ENCODE measurements at regions not wholly inside any gene's neighbourhood (a gene's known extent, or its start where the extent isn't known, plus 50 kb on each side); places are given as distances from the start of the nearest gene placed in this dataset.

DNA sequence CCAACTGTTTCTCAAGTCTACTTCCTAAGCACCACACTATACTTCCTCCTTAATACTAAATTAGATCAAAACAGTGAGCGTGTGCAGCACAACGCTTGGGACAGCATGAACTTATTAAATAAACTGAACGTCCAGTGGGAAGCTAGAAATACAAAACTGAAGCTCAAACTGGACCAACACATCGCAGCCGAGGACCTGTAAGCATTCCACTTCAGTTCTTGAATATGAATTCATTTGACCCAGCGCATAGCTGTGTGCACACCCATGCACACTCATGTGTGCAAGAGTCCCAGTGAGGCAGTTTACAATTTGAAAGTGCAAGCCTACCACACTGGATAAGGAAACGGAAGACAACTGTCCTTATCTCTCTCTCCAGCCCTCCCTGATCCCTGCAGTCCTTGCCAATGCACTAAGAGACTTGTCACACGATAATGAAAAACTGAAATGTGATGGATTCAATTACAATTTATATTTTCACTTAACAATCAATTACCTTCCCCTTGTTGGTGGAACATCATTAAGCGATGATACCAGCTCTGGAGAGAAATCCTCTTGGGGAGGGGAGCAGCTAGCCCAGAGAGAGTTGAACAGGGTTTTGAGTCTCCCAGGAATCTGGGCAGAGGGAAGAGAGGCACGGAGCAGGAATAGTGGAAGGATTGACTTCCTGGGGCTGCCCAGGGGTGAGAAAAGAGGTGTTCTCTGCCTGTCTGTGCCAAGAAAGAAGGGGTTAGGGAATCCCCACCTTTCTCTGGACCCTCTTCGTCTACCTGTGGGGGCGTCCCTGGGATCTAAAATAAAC is 186.5 kb upstream of the KLHL29 start:
- DNase-seq, result no peak

DNA sequence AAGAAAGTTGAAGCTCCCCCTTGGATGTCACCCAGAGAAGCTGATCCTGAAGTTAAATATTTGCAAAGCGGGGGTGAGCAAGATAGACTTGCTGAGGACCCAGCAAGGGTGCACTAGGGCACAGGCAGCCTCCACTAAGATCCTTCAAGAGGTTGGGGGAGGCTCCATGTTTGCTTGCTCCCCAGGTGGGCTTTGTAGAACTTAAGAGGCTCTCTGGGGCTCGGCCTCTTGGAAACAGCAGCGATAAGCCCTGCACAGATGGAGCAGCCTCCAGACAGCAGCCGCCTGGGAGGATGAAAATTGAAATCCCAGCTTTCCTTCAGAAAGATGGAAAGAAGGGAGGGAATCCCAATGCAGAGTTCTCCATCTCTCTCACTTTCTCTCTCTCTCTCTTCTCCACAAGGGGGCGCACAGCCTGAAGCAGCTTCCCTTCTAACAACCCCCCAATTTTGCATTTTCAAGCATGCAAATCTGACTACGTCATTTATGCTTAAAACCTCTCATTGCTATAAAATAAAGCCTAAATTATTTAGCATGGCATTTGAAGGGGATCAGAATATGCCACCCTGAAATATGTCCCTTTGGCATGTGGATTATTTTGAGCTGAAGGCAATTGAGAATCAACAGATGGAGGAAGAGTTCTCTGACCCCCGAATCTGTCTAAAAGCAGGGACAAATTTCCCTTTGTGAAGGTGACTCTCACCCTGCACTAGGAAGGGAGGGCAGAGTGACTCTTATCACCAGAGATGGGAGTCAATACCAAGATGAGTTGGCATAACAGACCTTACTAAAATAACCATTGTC is 185.7 kb upstream of the KLHL29 start:
- DNase-seq, result peak in 2 of 3 donors; percentile 22 to 38

DNA sequence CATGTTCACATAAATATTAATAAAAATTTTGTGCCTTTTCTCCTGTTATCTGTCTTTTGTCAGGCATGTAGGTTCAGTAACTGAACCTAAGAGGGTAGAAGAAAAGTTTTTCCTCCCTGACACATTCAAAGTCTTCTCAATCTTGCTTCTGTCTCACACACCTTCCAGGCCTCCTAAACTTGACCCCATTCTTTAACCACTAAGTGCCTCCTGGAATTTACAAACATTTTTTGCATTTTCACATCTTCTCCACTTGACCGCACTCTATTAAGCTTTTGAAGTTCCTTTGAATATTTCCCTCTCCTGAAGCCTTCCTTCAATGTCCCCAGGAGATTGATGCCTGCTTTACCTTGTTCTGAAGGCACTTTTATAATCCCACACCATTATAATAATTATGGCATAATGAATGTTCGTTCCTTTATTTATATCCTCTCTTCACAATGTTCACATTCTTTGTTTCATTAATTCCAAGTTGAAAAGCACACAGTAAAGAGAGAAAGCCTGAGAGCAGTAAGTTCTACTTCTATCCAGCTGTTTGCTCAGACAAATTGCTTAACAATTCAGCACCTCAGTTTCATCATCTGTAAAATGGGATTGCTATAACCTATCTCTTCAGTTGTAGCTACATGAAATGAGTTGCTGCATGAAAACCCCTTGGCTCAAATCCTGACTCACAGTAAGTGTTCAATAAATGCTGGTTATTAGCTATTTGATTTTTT is 184.8 kb upstream of the KLHL29 start:
- DNase-seq, result no peak

DNA sequence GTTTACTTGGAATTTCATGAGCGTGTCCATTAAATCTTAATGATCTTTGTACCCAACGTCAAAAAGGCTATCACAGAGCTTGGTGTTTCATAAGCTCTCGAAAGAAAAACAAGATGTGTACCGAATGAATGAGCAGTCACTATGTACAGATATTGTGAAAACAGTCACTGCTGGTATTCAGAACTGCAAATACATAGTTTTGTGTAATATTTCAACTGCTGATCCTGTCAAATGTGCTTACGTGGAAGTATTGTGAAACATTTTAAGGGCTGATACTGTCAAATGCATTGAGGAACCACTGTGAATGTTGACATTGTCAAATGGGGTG is 184.2 kb upstream of the KLHL29 start:
- no peak for DNase-seq

DNA sequence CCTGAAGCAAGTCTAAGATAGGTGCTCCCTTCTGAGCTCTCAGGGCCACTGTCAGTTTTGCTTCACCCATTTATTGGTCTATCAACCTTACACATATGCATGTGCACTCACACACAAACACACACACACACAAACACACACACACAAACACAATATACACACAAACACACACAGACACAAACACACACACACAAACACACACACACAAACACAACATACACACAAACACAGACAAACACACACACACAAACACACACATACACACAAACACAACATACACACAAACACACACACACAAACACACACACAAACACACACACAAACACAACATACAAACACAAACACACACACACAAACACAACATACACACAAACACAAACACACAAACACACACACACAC is 181.6 kb upstream of the KLHL29 start:
- no peak for DNase-seq

DNA sequence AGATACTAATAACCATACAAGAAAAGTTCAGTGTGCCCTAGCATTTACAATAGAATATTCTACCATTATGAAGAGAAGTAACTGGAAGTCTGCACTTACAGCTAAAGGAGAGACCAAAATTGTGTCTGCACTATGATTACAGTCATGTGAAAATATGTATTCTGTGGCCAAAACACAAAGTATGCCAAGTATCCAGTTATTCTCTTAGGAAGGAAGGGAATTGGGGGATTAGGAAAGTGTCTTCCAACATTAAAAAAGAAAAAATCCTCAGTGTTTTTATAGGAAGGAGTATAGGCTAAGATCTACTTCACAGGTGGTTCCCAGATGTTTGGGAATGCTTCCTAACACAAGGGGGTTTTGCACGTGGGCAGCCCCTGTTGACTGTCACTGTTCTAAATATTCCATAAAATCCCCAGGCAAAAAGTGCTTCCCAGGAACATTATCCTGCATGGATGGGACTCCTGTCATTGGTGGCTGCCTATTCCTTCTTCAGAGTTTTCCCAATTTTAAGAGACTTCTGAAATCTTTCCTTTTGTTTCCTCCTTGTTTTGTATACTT is 180.2 kb upstream of the KLHL29 start:
- DNase-seq, result no peak

DNA sequence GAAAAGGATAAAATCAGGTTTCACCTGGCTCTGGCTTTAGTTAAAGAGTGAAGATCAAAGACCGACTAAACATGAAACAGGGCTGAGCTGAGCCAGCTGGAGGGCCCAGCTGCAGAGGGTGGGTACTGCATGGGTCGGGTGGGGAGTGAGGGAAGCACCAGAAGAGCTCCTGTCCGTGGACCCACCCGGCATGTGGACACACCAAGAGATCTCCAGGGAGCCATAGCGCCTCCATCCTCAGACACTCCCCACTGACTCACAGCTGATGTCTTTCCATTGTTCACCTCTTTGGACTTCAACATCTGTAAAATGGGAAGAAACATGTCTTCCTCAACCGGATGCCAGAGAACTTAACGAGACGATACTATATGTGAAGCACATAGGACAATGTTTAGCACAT is 178.3 kb upstream of the KLHL29 start:
- no peak for DNase-seq

DNA sequence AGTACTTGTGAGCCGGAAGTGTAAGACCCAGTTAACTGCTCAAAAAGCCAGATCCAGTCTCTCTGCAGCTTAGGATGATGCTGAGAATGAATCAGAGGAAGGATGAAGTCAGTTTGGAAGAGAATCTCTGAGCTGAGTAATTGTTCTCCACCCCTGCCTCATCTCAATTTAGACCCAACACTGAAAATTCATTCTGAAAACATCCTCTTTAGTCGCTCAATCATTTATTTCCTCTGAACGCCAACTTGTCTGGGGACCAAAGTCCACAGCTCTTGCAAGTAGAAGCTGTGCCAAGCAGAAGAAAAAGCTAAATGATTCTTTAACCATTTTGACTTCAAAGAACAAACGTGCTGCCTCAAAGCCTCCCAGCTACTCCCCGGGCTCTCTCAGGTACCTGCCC is 177.1 kb upstream of the KLHL29 start:
- DNase-seq, result no peak

DNA sequence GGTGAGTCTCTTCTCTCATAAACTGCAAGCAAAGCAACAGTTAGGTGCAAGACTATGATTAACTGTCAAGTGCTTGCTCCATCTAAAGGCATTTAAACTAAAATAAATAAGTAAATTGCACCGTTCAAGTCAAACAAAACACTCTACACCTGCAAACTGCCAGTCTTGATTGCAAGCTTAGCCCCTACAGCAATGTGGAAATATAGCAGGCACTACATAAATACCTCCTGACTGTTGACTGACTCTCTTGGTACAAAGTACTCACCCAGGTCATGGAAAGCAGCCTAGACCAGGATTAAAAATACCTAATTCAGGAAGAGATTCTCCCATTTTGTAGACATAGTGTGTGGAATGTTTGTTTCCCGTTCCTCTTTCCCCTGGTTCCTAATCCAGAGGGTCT is 176.6 kb upstream of the KLHL29 start:
- DNase-seq, result no peak

DNA sequence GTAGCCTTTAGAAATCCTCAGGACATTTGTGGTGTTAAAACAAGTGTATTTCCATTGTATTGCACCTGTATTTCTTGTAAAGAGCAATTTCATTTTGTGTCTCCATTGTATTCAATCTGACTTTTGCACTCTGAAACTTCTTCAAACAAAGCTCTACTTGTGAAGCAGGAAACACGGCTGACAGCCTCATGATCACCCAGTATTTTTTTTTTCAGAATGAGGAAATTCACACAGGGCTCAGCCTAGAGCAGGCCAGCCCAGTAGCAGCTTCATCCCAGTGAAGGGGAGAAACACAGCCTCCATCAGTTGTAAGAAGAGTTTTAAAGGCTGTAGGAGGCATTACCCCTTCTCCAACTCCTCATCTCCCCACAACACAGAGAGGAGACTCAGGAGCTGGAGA is 175.9 kb upstream of the KLHL29 start:
- no peak for DNase-seq

DNA sequence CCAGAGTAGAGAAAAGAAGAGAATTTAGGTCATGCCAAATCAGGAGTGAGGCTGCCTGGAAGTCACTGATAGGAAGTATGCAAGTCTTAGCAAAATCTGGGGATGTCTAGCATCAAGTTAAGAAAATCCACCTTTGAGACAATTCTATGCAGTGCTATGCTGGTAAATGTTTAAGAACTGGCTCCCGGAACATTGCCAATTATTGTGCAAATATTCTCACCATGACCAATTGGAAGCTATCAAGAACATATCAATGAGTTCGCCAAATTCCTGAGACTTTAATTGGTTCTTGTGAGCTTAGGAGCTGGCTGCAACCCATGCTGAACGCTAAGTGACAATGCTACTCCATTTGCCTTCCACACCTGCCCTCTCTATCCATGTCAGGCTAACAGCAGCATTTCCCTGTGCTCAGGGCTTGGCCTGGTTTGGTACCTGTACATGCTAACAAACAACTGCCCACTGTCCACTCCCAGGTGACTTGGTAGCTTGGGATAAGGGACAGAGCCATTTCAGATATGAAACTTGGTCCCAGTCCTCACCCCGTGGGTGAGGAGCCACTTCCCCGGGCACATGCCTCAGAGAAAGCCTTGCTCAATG is 172.9 kb upstream of the KLHL29 start:
- no peak for DNase-seq

DNA sequence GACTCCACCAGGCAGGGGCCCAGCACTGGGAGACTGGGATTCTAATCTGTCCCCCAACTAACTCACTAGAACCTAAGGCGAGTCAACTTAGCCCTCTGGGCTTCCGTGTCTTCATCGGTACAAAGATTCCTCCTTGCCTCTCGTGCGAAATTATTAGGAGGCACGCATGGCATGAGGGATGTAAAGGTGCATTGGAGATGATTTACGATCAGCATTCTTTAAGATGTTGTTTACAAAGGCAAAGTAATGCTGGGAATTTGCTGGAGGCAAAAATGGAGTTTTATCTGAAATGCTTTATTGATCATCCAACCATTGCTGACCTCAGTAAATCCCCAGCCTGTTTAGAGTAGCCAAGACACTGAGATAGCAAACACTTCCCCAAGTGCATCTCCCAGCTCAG is 171.8 kb upstream of the KLHL29 start:
- no peak for DNase-seq

DNA sequence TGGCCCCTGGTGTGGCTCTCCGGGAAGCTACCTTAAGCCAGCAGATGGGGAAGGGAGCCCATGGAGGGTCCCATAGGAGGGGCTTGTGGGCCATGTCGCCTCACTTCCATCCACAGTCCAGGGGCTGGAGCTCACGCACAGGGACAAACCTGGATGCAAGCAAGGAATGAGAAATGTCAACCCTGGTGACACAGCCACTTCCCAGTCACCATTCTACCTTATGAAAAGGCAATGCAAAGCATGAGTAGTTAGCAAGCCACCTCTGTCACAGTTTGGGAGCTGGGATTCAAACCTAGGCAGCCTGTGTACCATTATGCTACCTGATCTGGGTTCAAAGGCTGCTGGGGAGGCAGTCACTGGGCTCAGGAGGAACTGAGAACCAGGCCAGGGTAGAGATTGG is 170.0 kb upstream of the KLHL29 start:
- no peak for DNase-seq

DNA sequence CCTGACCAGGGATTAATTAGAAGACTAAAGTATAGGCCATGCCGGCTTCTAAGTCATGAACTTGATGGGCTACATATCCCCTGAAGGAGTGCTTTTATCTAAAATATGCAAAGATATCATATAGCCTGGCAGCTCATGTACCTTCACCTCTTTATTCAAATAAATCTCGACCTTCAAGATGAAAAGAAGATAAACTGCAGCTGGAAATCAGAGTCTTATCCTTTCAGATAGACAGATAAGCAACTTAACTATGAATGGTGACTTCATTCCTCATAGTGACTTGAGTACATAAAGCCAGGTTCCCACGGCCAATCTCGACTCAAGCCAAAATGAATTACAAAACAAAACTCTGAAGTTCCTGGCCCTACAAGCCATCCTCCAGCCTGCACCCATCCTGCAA is 165.3 kb upstream of the KLHL29 start:
- DNase-seq, result no peak

DNA sequence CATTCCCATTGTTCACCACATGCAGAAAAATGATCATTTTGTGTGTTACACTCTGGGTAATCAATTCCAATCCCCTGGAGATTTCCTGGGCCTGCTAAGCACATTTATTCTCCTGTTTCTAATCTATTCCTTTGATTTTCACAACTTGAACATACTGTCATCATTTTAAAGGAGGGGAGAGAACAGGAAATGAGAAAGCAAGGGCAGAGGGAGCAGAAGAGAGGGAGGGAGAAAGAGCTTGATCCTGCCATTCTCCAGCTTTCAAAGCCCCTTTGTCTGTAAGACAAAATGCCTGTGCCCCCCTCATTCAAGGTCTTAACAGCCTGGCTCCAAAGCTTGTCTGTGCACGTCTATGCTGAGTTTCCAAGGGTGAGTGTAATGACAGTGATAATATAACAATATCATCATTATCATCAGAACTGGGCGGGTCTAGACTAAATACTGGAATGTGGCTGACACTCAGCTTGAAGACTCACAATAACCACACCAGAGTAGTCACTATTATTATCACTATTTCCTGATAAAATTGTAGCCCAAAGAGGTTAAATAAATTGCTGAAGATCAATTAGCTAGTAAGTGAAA is 164.4 kb upstream of the KLHL29 start:
- no peak for DNase-seq

DNA sequence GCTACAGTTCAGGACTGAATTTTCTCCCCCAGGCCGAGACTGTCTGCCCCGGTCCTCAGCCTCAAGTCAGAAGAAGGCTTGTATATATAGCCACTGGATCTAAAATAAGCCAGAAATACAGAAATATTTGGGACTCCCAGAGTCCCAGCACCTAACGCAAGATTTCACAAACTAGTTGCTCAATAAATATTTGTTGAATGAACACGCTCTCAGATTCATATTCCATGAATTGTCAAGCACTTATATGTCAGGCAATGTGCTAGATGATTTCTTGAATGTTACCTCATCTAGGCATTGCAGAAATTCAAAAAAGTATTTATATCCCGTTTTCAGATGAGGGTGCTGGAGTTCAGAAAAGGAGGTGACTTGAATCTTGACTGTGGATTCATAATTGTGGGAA is 163.7 kb upstream of the KLHL29 start:
- no peak for DNase-seq

DNA sequence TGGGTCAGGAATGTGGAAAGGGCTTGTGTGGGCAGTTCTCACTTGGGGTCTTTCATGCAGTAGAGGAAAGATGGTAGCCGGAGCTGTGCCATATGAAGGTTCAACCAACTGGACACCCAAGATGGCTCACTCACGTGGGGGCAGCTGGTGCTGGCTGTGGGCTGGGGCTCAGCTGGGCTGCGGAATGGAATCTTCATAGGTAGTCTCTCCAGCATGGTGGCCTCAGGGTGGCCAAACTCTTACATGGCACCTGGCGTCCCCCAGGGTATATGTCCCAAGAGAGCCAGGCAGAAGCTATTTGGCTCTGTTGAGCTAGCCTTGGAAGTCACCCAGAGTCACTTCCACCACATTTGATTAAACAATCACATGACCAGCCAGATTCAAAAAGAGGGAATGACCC is 163.1 kb upstream of the KLHL29 start:
- DNase-seq, result no peak

DNA sequence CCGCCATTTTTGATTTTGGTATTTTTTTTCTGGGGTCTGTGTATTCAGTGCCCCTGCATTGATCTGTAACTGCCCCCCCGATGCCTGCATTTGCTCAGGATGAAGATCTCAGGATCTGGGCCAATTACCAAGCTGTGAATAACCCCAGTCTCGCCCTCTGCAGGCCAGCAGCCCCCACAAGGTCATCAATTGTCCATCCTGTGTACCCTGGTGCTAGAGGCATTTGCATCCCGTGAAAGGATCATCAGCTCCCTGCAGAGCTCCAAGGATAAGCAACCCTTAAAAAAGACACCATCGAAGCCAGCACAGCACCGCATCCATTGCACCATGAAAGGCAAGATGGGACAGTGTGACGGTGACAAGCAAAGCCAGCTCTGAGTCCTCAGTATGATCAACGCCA is 154.1 kb upstream of the KLHL29 start:
- no peak for DNase-seq

DNA sequence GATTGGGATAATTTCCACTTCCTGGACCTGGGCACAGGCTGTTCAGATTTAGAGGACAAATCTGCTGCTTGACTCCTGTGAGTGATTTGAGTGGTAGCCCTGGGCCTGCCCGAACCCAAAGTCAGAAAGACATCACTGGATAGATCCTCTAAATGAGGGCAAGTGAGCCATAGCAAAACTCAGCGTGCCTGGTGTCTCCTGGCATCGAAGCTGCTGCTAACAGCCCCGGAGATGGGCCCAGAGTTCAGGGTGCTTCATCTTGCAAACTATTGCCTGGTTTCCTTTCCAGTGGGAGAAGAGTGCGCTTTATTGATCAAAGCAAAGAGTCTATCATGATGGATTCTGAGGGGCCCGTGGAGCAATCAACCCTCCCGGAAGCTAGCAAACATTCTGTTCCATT is 153.1 kb upstream of the KLHL29 start:
- DNase-seq, result no peak

DNA sequence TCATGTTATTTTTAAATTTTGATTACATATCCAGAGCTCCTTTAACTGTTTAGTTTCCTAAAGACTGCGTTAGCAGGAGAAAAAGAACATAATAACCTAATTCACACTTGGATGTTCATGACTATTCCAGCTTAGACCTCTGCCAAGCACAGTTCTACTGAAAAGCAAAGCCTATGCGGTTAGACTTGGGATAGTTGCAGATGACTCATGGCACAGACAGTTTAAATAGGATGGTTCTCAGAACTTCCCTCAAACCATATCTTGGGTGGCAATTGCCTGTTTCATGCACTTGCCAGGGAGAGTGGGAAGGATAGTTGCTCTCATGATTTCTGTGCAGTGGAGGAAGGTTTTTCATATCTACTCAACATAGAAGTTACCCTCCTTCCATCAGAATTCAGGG is 149.7 kb upstream of the KLHL29 start:
- no peak for DNase-seq

DNA sequence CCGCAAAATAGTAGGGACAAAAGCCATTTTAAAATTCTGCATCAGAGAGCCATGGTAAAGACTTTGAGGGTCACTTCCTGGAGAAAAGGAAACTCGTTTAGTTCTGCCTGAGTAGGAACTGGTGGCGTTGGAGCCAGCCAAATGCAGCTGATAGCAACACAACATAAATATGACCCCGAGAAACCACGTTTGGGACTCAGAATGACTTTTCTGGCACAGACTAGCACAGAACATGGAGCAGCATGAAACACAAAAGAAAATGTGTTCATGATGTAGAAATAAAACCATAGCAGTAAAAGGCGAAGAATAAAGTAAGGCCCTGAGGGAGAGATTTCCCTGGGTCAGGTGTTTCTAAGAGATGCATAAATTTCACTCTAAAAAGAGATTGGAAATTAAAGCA is 149.2 kb upstream of the KLHL29 start:
- DNase-seq, result no peak

DNA sequence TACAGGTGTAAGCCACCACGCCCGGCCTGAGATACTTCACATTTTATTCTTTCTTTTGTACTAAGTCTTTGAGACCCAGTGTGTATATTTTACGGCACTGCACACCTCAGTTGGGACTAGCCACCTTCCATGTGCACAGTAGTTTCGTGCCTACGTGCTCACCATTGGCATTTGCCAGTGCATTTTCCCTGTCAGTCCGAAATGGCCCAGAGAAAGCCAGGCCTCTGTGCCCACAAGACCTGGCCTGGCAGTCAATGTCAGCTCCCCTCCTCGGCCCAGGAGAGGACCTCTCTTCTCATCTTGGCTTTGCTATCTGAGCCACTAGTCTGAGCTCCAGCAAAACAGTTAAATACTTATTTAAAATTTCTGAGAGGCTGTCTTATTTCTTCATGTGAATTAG is 147.8 kb upstream of the KLHL29 start:
- DNase-seq, result no peak
